OCI-LY1 (cell line): ENCODE measurements at regions not wholly inside any gene's neighbourhood (a gene's known extent, or its start where the extent isn't known, plus 50 kb on each side); places are given as distances from the start of the nearest gene placed in this dataset.

ENCODE experiments used
- H2AFZ ChIP-seq: fragments of 200-600 bp; sonication (generic), shearing (Covaris generic); 2 replicates; pipeline ENCODE4 v1.6.0; 2014; ENCODE audit warnings: antibody characterized with exemption, mild to moderate bottlenecking, low read length
- H3F3A ChIP-seq: fragments of 200-600 bp; sonication (generic), shearing (Covaris generic); 2 replicates; pipeline ENCODE4 v1.6.0; 2014; ENCODE audit warnings: mild to moderate bottlenecking, antibody characterized with exemption, low read length, moderate library complexity; ENCODE audit not compliant: insufficient read depth
- H3K27ac ChIP-seq: fragments of 200-600 bp; sonication (generic); 2 replicates; pipeline ENCODE4 v1.5.1; 2014; ENCODE audit warnings: low read length, mixed run types, mild to moderate bottlenecking, low read depth; ENCODE audit not compliant: poor library complexity, severe bottlenecking
- H3K27me3 ChIP-seq: fragments of 200-600 bp; sonication (generic); 2 replicates; pipeline ENCODE4 v1.6.0; 2014; ENCODE audit warnings: antibody characterized with exemption, mild to moderate bottlenecking, low read length, moderate library complexity; ENCODE audit not compliant: insufficient read depth
- H3K36me3 ChIP-seq: fragments of 200-600 bp; sonication (generic); 2 replicates; pipeline ENCODE4 v1.6.1; 2014; ENCODE audit warnings: mild to moderate bottlenecking, antibody characterized with exemption, low read length, moderate library complexity, mixed read lengths; ENCODE audit not compliant: insufficient read depth
- H3K4me1 ChIP-seq: fragments of 200-600 bp; sonication (generic); 2 replicates; pipeline ENCODE4 v1.5.1; 2014; ENCODE audit warnings: mild to moderate bottlenecking, low read length, moderate library complexity; ENCODE audit not compliant: insufficient read depth, severe bottlenecking
- H3K4me2 ChIP-seq: fragments of 200-600 bp; sonication (generic), shearing (Covaris generic); 2 replicates; pipeline ENCODE4 v1.6.1; 2014; ENCODE audit warnings: low read length
- H3K4me3 ChIP-seq: fragments of 200-600 bp; sonication (generic); 2 replicates; pipeline ENCODE4 v1.5.1; 2014; ENCODE audit warnings: low read length, low read depth, mild to moderate bottlenecking, mixed read lengths; ENCODE audit not compliant: poor library complexity, severe bottlenecking
- H3K79me2 ChIP-seq: fragments of 200-600 bp; shearing (Covaris generic); 2 replicates; pipeline ENCODE4 v1.6.1; 2016; ENCODE audit warnings: mixed run types, low read length, mixed read lengths; ENCODE audit not compliant: insufficient read depth
- H3K9ac ChIP-seq: fragments of 200-600 bp; sonication (generic), shearing (Covaris generic); 2 replicates; pipeline ENCODE4 v1.6.1; 2014; ENCODE audit warnings: mild to moderate bottlenecking, low read length, mixed read lengths
- H3K9me2 ChIP-seq: fragments of 200-600 bp; sonication (generic), shearing (Covaris generic); 2 replicates; pipeline ENCODE4 v1.6.1; 2014; ENCODE audit warnings: low read depth, mild to moderate bottlenecking, low read length, mixed read lengths
- H3K9me3 ChIP-seq: fragments of 200-600 bp; shearing (Covaris generic); 2 replicates; pipeline ENCODE4 v1.6.1; 2014; ENCODE audit warnings: low read length, mixed read lengths
- H4K20me1 ChIP-seq: fragments of 200-600 bp; sonication (generic), shearing (Covaris generic); 2 replicates; pipeline ENCODE4 v1.6.0; 2016; ENCODE audit warnings: mild to moderate bottlenecking, low read length; ENCODE audit not compliant: insufficient read depth
- EZH2 ChIP-seq: fragments of 200-600 bp; sonication (generic), shearing (Covaris generic); IDR thresholded peaks from 2 replicates; pipeline ENCODE4 v1.8.0; 2017; ENCODE audit warnings: borderline replicate concordance, mixed run types, mild to moderate bottlenecking, antibody characterized with exemption, low read length, moderate library complexity, mixed read lengths
- TF ChIP-seq, protein P1 (sequence below): fragments of 200-600 bp; sonication (generic), shearing (Covaris generic); IDR thresholded peaks from 2 replicates; pipeline ENCODE4 v1.5.1; 2017; ENCODE audit warnings: mild to moderate bottlenecking, antibody characterized with exemption, low read length, moderate library complexity, mixed read lengths

DNA sequence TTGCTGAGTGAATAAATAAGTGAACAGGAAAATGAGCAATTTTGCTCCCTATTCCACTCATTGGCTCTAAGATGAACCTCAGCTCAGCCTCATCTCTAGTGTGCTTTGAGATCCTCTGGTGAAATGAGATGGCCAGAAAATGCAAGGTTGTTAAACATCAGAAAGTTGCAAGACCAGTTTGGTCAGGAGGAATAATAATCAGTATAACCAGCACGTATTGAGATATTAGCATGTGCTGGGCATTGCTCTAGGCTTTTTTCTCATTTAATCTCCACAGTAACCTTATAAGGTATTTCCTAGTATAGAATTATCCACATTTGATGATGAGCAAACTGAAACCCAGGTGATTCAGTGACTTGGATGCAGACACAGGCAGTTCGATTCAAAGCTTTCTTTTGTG is 110.5 kb upstream of the PAK3 start:
- H3K27ac ChIP-seq, result no peak overlapping the region
- no peak overlapping the region for H3K4me2 ChIP-seq
- no peaks in the 10 kb centered on the region for H4K20me1 ChIP-seq
- no peak overlapping the region for H3K4me3 ChIP-seq
- no peaks in the 10 kb centered on the region for H3F3A ChIP-seq
- no peaks in the 10 kb centered on the region for H3K9me3 ChIP-seq
- no peaks in the 10 kb centered on the region for H3K36me3 ChIP-seq
- no peaks in the 10 kb centered on the region for H3K79me2 ChIP-seq
- no peaks in the 10 kb centered on the region for H3K9me2 ChIP-seq
- H3K4me1 ChIP-seq, result no peaks in the 10 kb centered on the region
- H3K27me3 ChIP-seq, result no peaks in the 10 kb centered on the region
- H2AFZ ChIP-seq, result no peak overlapping the region
- H3K9ac ChIP-seq, result no peak overlapping the region
- TF ChIP-seq, protein P1, sequence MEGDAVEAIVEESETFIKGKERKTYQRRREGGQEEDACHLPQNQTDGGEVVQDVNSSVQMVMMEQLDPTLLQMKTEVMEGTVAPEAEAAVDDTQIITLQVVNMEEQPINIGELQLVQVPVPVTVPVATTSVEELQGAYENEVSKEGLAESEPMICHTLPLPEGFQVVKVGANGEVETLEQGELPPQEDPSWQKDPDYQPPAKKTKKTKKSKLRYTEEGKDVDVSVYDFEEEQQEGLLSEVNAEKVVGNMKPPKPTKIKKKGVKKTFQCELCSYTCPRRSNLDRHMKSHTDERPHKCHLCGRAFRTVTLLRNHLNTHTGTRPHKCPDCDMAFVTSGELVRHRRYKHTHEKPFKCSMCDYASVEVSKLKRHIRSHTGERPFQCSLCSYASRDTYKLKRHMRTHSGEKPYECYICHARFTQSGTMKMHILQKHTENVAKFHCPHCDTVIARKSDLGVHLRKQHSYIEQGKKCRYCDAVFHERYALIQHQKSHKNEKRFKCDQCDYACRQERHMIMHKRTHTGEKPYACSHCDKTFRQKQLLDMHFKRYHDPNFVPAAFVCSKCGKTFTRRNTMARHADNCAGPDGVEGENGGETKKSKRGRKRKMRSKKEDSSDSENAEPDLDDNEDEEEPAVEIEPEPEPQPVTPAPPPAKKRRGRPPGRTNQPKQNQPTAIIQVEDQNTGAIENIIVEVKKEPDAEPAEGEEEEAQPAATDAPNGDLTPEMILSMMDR, result no peak
- no peak for TF ChIP-seq EZH2

DNA sequence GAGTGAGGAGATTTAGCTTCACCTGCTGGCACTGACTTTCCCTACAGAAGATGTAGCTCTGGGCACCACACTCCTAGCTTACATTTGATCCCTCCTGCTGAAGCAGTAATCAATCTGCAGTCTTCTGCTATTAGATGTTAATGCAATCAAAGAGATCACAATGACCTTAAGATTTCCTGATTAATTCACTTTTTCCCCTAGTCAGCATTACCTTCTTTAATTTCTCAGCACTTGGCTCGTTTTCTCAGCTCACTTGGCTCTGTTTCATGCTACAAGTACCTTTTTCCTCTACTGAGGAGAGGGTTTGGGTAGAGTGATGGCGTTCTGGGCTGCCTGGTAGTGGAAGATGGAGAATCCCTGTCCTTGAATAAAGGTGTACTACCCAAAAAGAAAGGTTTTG is 113.0 kb upstream of the PAK3 start:
- no peak for TF ChIP-seq EZH2
- TF ChIP-seq, protein P1, result no peak
- no peaks in the 10 kb centered on the region for H4K20me1 ChIP-seq
- H3K79me2 ChIP-seq, result no peaks in the 10 kb centered on the region
- H3K4me2 ChIP-seq, result no peak overlapping the region
- H3F3A ChIP-seq, result no peaks in the 10 kb centered on the region
- no peaks in the 10 kb centered on the region for H3K9me2 ChIP-seq
- H3K9me3 ChIP-seq, result no peaks in the 10 kb centered on the region
- no peak overlapping the region for H3K4me3 ChIP-seq
- no peaks in the 10 kb centered on the region for H3K27me3 ChIP-seq
- H3K4me1 ChIP-seq, result no peaks in the 10 kb centered on the region
- no peak overlapping the region for H2AFZ ChIP-seq
- no peak overlapping the region for H3K27ac ChIP-seq
- H3K9ac ChIP-seq, result no peak overlapping the region
- H3K36me3 ChIP-seq, result no peaks in the 10 kb centered on the region

DNA sequence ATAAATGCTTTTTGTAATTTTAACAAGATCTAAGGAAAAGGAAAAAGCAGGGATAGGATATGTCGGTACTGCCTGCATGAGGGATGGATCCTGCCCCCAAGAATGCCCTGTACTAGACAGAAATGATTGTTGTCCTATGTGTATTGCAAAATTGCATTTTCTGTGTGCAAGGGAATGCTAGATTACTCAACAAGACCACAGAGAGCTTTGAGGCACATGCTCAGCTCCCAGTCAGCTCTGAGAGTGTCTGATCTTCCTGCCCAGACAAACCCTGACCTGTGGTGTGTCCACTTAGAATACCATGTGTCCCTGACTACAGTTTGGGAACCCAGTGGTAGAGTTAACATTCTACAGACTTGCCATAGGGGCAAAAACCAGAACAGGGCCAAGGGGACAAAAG is 129.2 kb upstream of the PAK3 start:
- Histone ChIP-seq H3K4me1 (no peaks in the 10 kb centered on the region), H3K79me2 (no peaks in the 10 kb centered on the region), H3K4me2 (no peak overlapping the region), H3K9ac (no peak overlapping the region), H3K9me3 (no peaks in the 10 kb centered on the region), H3K27me3 (no peaks in the 10 kb centered on the region), H3K36me3 (no peaks in the 10 kb centered on the region), H2AFZ (no peak overlapping the region), H3F3A (no peaks in the 10 kb centered on the region), H3K9me2 (no peaks in the 10 kb centered on the region), H3K4me3 (no peak overlapping the region), H3K27ac (no peak overlapping the region), H4K20me1 (no peaks in the 10 kb centered on the region)
- TF ChIP-seq EZH2, result no peak
- TF ChIP-seq, protein P1, result no peak
